ENCODE measurements at regions not wholly inside any gene's neighbourhood (a gene's known extent, or its start where the extent isn't known, plus 50 kb on each side); places are given as distances from the start of the nearest gene placed in this dataset.

DNA sequence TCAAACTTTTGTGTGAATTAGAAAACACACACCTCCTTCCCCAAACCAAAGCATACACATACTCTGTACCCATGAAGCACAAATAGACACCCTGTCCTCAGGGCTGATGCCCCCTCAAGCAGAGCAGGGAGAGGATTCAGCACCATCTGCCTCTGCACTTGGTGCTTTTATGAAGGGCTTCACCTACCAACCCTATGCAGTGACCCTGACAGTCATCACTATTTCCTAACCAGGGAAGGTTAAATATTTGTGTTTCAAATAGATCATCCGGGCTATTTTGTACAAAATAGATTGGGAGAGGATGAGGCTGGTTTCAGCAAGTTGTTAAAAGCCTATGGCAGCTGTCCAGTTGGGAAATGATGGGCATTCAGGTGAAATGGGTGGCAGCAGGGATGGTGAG, 396.2 kb downstream of the ZSWIM6 start:
- Histone ChIP-seq H3K27me3 (no peaks in the 10 kb centered on the region), H3K9me3 (no peaks in the 10 kb centered on the region), H3K27ac (no peak overlapping the region), H3K4me3 (no peak overlapping the region), H3K4me1 (peaks cover 0 to 11% (median 7%) of the 10 kb centered on the region in 4 donors), H3K36me3 (no peaks in the 10 kb centered on the region)
- DNase-seq: no peak
- no peak for TF ChIP-seq POLR2AphosphoS5 (IDR thresholded peaks at IDR 0.05)
- intact Hi-C loops (cut with DNase I): no loop called here
- 64 to 78% methylated on average over 1 of the region's 1 CpG for WGBS, 2 donors

DNA sequence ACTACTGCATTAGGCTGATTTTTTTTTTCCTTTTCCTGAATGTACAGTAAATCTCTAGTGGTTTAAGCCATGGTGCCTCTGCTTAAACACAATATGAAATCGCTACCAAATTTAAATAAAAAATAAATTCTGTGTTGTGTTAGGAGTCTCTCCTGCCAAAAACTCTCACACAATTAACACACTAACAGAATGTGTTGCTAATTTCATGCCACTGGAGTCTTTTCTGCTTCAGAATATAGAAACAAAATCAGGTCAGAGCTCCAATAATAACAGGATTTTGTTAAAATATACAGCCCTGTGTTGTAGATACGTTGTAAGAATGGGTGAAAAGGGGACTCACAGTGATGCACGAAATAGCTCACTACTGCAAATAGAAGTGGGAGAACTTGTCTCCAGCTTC, 398.8 kb downstream of the ZSWIM6 start:
- Histone ChIP-seq H3K4me1 (peaks cover 0 to 11% (median 7%) of the 10 kb centered on the region in 4 donors), H3K9me3 (no peaks in the 10 kb centered on the region), H3K27me3 (no peaks in the 10 kb centered on the region), H3K4me3 (no peak overlapping the region), H3K36me3 (no peaks in the 10 kb centered on the region), H3K27ac (no peak overlapping the region)
- intact Hi-C loops (cut with DNase I): no loop called here
- 49 to 52% methylated on average over 3 of the region's 3 CpGs for WGBS, 2 donors
- TF ChIP-seq EP300 (IDR thresholded peaks at IDR 0.05) (no peak), POLR2AphosphoS5 (IDR thresholded peaks at IDR 0.05) (no peak), POLR2A (IDR thresholded peaks at IDR 0.05) (no peak)
- TF ChIP-seq, protein P1, sequence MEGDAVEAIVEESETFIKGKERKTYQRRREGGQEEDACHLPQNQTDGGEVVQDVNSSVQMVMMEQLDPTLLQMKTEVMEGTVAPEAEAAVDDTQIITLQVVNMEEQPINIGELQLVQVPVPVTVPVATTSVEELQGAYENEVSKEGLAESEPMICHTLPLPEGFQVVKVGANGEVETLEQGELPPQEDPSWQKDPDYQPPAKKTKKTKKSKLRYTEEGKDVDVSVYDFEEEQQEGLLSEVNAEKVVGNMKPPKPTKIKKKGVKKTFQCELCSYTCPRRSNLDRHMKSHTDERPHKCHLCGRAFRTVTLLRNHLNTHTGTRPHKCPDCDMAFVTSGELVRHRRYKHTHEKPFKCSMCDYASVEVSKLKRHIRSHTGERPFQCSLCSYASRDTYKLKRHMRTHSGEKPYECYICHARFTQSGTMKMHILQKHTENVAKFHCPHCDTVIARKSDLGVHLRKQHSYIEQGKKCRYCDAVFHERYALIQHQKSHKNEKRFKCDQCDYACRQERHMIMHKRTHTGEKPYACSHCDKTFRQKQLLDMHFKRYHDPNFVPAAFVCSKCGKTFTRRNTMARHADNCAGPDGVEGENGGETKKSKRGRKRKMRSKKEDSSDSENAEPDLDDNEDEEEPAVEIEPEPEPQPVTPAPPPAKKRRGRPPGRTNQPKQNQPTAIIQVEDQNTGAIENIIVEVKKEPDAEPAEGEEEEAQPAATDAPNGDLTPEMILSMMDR (IDR thresholded peaks at IDR 0.05): no peak
- DNase-seq: no peak

DNA sequence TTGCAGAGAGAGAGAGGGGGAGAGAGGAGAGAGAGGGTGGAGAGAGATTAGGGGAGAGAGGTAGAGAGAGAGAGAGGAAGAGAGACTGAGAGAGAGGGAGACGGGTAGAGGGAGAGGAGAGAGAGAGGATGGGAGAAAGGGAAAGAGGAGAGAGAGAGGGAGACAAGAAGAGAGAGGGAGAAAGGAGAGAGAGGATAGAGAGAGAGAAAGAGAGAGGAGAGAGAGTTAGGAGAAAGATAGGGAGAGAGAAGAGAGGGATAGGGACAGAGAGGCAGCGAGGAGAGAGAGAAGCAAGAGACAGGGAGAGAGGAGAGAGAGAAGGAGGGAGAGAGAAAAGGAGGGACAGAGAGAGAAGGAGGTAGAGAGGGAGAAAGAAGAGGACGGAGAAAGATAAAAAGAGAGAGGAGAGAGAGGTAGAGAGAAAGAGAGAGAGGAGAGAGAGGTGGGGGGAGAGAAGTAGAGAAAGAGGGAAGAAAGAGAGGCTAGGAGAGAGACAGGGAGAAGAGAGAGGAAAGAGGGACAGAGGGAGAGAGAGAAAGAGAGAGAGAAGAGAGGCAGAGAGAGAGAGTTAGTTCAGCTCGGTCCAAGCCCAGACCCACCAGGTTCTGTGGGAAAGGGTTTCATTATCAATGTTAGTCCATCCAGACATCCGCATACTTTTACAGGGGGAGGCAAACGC, 399.3 kb downstream of the ZSWIM6 start:
- TF ChIP-seq, protein P1 (IDR thresholded peaks at IDR 0.05): no peak
- TF ChIP-seq EP300 (IDR thresholded peaks at IDR 0.05) (no peak), POLR2AphosphoS5 (IDR thresholded peaks at IDR 0.05) (no peak), POLR2A (IDR thresholded peaks at IDR 0.05) (no peak)
- Histone ChIP-seq H3K27ac (peak overlapping the region in 1 of 4 donors; percentile 34), H3K9me3 (no peaks in the 10 kb centered on the region), H3K27me3 (no peaks in the 10 kb centered on the region), H3K4me1 (peaks cover 0 to 11% (median 7%) of the 10 kb centered on the region in 4 donors), H3K36me3 (no peaks in the 10 kb centered on the region), H3K4me3 (no peak overlapping the region)
- WGBS, 2 donors: 76 to 78% methylated on average over 6 of the region's 6 CpGs
- intact Hi-C loops (cut with DNase I): no loop called here
- no peak for DNase-seq

DNA sequence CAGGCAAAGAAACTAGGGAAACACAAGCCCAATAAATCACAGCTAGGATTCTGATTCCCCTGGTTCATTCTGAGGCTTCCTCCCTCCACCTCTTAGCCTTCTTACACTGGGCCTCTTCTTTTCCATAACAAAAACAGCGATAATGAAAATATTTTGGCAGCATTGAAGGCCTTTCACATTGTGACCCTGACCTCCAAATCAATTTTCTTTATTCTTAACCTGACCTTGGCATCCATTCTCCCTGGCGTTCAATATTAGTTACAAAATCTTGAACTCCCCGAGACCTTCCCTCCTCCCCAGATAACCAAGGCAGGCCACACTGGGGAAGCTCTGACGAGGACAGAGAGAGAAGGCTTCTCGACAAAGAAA, 399.9 kb downstream of the ZSWIM6 start:
- Histone ChIP-seq H3K27me3 (no peaks in the 10 kb centered on the region), H3K27ac (peak overlapping the region in 1 of 4 donors; percentile 34), H3K4me3 (peak overlapping the region in 3 of 4 donors; percentile 26 to 41 (median 36)), H3K9me3 (no peaks in the 10 kb centered on the region), H3K4me1 (peaks cover 0 to 11% (median 7%) of the 10 kb centered on the region in 4 donors), H3K36me3 (no peaks in the 10 kb centered on the region)
- TF ChIP-seq, protein P1 (IDR thresholded peaks at IDR 0.05): no peak
- TF ChIP-seq POLR2A (IDR thresholded peaks at IDR 0.05): no peak
- intact Hi-C loops (cut with DNase I): no loop called here
- WGBS, 2 donors: 66 to 74% methylated on average over 5 of the region's 5 CpGs
- DNase-seq: no peak

DNA sequence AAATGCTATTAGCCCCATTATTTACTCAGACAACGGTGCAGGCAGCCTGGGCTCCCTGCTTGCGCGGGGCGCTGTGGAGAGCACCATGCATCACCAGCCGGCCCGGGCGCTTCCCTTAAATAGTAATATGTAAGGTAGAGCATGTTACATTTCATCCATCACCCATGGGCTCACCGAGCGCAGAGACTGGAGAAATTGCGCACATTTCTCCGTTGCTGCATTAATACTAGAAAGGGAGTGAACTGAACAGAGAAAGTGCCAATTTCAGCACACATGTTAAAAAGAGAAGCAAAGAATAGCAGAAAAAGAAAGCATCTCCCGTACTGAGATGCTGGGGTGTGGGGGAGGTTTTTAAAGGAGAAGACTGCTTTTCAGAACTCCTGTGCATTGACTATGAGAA, 400.3 kb downstream of the ZSWIM6 start:
- Histone ChIP-seq H3K4me1 (peaks cover 0 to 11% (median 7%) of the 10 kb centered on the region in 4 donors), H3K27me3 (no peaks in the 10 kb centered on the region), H3K36me3 (no peaks in the 10 kb centered on the region), H3K4me3 (peak overlapping the region in 3 of 4 donors; percentile 26 to 41 (median 36)), H3K27ac (peak overlapping the region in 1 of 4 donors; percentile 34), H3K9me3 (no peaks in the 10 kb centered on the region)
- DNase-seq: no peak
- TF ChIP-seq, protein P1 (IDR thresholded peaks at IDR 0.05): no peak
- TF ChIP-seq EP300 (IDR thresholded peaks at IDR 0.05): no peak
- WGBS, 2 donors: 61 to 79% methylated on average over 12 of the region's 12 CpGs
- intact Hi-C loops (cut with DNase I): no loop called here

Data from sigmoid colon (tissue), 6 donors.